PC-3 (cell line): ENCODE measurements at regions not wholly inside any gene's neighbourhood (a gene's known extent, or its start where the extent isn't known, plus 50 kb on each side); places are given as distances from the start of the nearest gene placed in this dataset.

Source experiments
- ATAC-seq: fragments of 200-7000 bp; cut with Tn5 transposase; 2 replicates; pipeline ENCODE4 v1.9.1; 2020; ENCODE audit warnings: mild to moderate bottlenecking, moderate library complexity
- BruUV-seq: library from RNA; stranded (reverse); fragments of 400-500 nt; replicated peaks from 2 replicates; lab custom pipeline; 2021; lab: Mats Ljungman, UMichigan
- CTCF ChIA-PET: fragments of 300-600 bp; sonication (Branson Sonifier 250); formaldehyde crosslinking; loops from one replicate; lab custom pipeline; 2022; ENCODE audit warnings: antibody characterized with exemption; lab: Charles Lee
- POLR2A ChIA-PET: fragments of 300-600 bp; sonication (Branson Sonifier 250); formaldehyde crosslinking; loops from one replicate; lab custom pipeline; 2022; ENCODE audit warnings: antibody characterized with exemption; ENCODE audit not compliant: unreplicated experiment; lab: Charles Lee
- DNase-seq: peaks from one replicate; pipeline ENCODE4 v3.0.0-alpha.2; 2015
- H2AFZ ChIP-seq: fragments of 300-600 bp; sonication (generic); 2 replicates; pipeline ENCODE4 v1.6.0; 2016; ENCODE audit warnings: antibody characterized with exemption, low read length
- H3F3A ChIP-seq: fragments of 300-600 bp; sonication (generic); one replicate; pipeline ENCODE4 v1.6.0; 2017; ENCODE audit warnings: antibody characterized with exemption, low read length, control low read depth, mild to moderate bottlenecking; ENCODE audit not compliant: unreplicated experiment
- H3K27ac ChIP-seq: fragments of 300-600 bp; sonication (generic); 2 replicates; pipeline ENCODE4 v1.5.1; 2016; ENCODE audit warnings: mild to moderate bottlenecking, low read length
- H3K27me3 ChIP-seq: fragments of 300-600 bp; sonication (generic); 2 replicates; pipeline ENCODE4 v1.6.1; 2016; ENCODE audit warnings: low read length, mixed read lengths
- H3K36me3 ChIP-seq: fragments of 300-600 bp; sonication (generic); 2 replicates; pipeline ENCODE4 v1.6.1; 2016; ENCODE audit warnings: low read depth, mixed run types, low read length, mixed read lengths
- H3K4me1 ChIP-seq: fragments of 300-600 bp; sonication (generic); 2 replicates; pipeline ENCODE4 v1.5.1; 2016; ENCODE audit warnings: low read length; ENCODE audit not compliant: insufficient read depth
- H3K4me2 ChIP-seq: fragments of 300-600 bp; sonication (generic); 2 replicates; pipeline ENCODE4 v1.6.0; 2016; ENCODE audit warnings: low read length
- H3K4me3 ChIP-seq: fragments of 300-600 bp; sonication (generic); 2 replicates; pipeline ENCODE4 v1.5.1; 2016; ENCODE audit warnings: mild to moderate bottlenecking, low read length, mixed read lengths
- H3K79me2 ChIP-seq: fragments of 300-600 bp; sonication (generic); 2 replicates; pipeline ENCODE4 v1.6.1; 2017; ENCODE audit warnings: low read length, mixed read lengths
- H3K9ac ChIP-seq: fragments of 300-600 bp; sonication (generic); 2 replicates; pipeline ENCODE4 v1.6.0; 2016; ENCODE audit warnings: mild to moderate bottlenecking, low read length
- H3K9me2 ChIP-seq: fragments of 300-600 bp; sonication (generic); replicated peaks from 2 replicates; pipeline ENCODE4 v1.6.1; 2016; ENCODE audit warnings: mixed run types, low read length, mixed read lengths
- H3K9me3 ChIP-seq: fragments of 300-600 bp; sonication (generic); 2 replicates; pipeline ENCODE4 v1.6.1; 2016; ENCODE audit warnings: low read length, mixed read lengths
- H4K20me1 ChIP-seq: fragments of 300-600 bp; sonication (generic); 2 replicates; pipeline ENCODE4 v1.6.1; 2016; ENCODE audit warnings: low read length, mixed read lengths
- CTCF ChIP-seq: fragments of 300-600 bp; sonication (generic); conservative IDR thresholded peaks from 2 replicates; pipeline ENCODE4 v1.5.1; 2017; ENCODE audit warnings: antibody characterized with exemption, low read depth, mild to moderate bottlenecking, low read length
- EZH2 ChIP-seq: fragments of 300-600 bp; sonication (generic); IDR thresholded peaks from one replicate; pipeline ENCODE4 v1.6.1; 2017; ENCODE audit warnings: antibody characterized with exemption, mild to moderate bottlenecking, low read length; ENCODE audit not compliant: unreplicated experiment
- EZH2phosphoT487 ChIP-seq: fragments of 300-600 bp; sonication (generic); IDR thresholded peaks from 2 replicates; pipeline ENCODE4 v1.6.1; 2018; ENCODE audit warnings: mild to moderate bottlenecking, antibody characterized with exemption, low read length, borderline replicate concordance
- intact Hi-C: fragments of 100-400 bp; cut with micrococcal nuclease; formaldehyde crosslinking; loops from 2 replicates; pipeline ENCODE4 v1.9.0; 2023

- H3K4me2 ChIP-seq = no peak overlapping the region
- no peaks in the 10 kb centered on the region for H4K20me1 ChIP-seq
- no peaks in the 10 kb centered on the region for H3K79me2 ChIP-seq
- no peak overlapping the region for H2AFZ ChIP-seq
- H3K9ac ChIP-seq = no peak overlapping the region
- no peak overlapping the region for H3K27ac ChIP-seq
- no peak for ATAC-seq
- no TSS peak for BruUV-seq
- H3K9me2 ChIP-seq = no peaks in the 10 kb centered on the region
- intact Hi-C loops = no loop called here
- CTCF ChIA-PET = no interaction called here
- no peaks in the 10 kb centered on the region for H3K4me1 ChIP-seq
- DNase-seq = no peak
- H3K36me3 ChIP-seq = no peaks in the 10 kb centered on the region
- no peak overlapping the region for H3K4me3 ChIP-seq
- no peaks in the 10 kb centered on the region for H3F3A ChIP-seq
- H3K27me3 ChIP-seq = peaks cover 83% of the 10 kb centered on the region
- POLR2A ChIA-PET = no interaction called here
- no peaks in the 10 kb centered on the region for H3K9me3 ChIP-seq
- no peak for TF ChIP-seq EZH2phosphoT487
- no peak for TF ChIP-seq EZH2
- no peak for TF ChIP-seq CTCF
Observed at GRCh38 chr18:10241579-10241978, 212.9 kb upstream of the APCDD1 start.

- intact Hi-C loops = no loop called here
- H3K9ac ChIP-seq = no peak overlapping the region
- CTCF ChIA-PET = no interaction called here
Observed at GRCh38 chr18:10242936-10243680, 211.3 kb upstream of the APCDD1 start.

More at GRCh38 chr18:10242936-10243680, 211.3 kb upstream of the APCDD1 start:
- TF ChIP-seq EZH2 = no peak
- no peak for TF ChIP-seq EZH2phosphoT487
- no peak for TF ChIP-seq CTCF
- H3K27me3 ChIP-seq = peaks cover 94% of the 10 kb centered on the region
- no peak overlapping the region for H3K4me2 ChIP-seq
- no peak overlapping the region for H3K27ac ChIP-seq
- ATAC-seq = no peak
- no peaks in the 10 kb centered on the region for H3K9me3 ChIP-seq
- H3K4me3 ChIP-seq = no peak overlapping the region
- H3K79me2 ChIP-seq = no peaks in the 10 kb centered on the region
- no peaks in the 10 kb centered on the region for H4K20me1 ChIP-seq
- H3K9me2 ChIP-seq = no peaks in the 10 kb centered on the region
- H2AFZ ChIP-seq = no peak overlapping the region
- H3K36me3 ChIP-seq = no peaks in the 10 kb centered on the region
- POLR2A ChIA-PET = no interaction called here
- no peaks in the 10 kb centered on the region for H3K4me1 ChIP-seq
- no TSS peak for BruUV-seq
- no peaks in the 10 kb centered on the region for H3F3A ChIP-seq
- DNase-seq = peak; percentile 30
